Type B pancreatic cell (in vitro differentiated cells): ENCODE measurements at regions not wholly inside any gene's neighbourhood (a gene's known extent, or its start where the extent isn't known, plus 50 kb on each side); places are given as distances from the start of the nearest gene placed in this dataset.

Source experiments
- DNase-seq: peaks from one replicate; pipeline ENCODE4 v3.0.0; 2021; ENCODE audit warnings: mixed read lengths; ENCODE audit not compliant: unreplicated experiment; ENCODE audit errors: extremely low spot score
- H3K27ac Mint-ChIP-seq: 2 replicates; pipeline ENCODE4 v1.8.0; 2021; ENCODE audit warnings: mild to moderate bottlenecking, mixed read lengths
- H3K27me3 Mint-ChIP-seq: 2 replicates; pipeline ENCODE4 v1.8.0; 2021; ENCODE audit warnings: mixed read lengths
- H3K36me3 Mint-ChIP-seq: 2 replicates; pipeline ENCODE4 v1.8.0; 2021; ENCODE audit warnings: mixed read lengths
- H3K4me1 Mint-ChIP-seq: one replicate; pipeline ENCODE4 v1.8.0; 2021; ENCODE audit warnings: mixed read lengths; ENCODE audit not compliant: unreplicated experiment
- H3K4me3 Mint-ChIP-seq: 2 replicates; pipeline ENCODE4 v1.8.0; 2021; ENCODE audit warnings: mild to moderate bottlenecking, mixed read lengths
- H3K9me3 Mint-ChIP-seq: 2 replicates; pipeline ENCODE4 v1.8.0; 2021; ENCODE audit warnings: mixed read lengths
- TF ChIP-seq, protein P1 (sequence below): fragments of 200-600 bp; sonication (generic); conservative IDR thresholded peaks from 2 replicates; pipeline ENCODE4 v1.5.0; 2021; ENCODE audit warnings: antibody characterized with exemption, mild to moderate bottlenecking

DNA sequence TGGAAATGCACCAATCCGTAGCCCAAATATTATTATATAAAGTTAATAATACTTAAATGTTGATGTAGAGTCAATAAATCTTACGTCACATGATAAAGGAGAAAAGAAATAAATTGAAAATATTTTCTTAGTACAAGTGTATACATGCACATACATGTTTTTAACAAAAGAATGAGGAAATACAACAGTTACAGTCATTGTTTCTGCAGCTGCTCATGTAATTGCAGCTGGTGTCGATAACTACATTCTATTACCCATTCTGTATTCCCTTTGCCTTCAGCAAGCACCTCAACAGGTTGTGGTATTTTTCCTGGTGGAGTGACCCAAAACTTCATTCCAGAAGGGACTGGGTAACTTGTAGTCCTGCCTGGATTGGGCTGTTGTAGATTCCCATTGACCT is 377.8 kb upstream of the FSIP2 start:
- H3K27ac Mint-ChIP-seq = no peak overlapping the region
- H3K4me1 Mint-ChIP-seq = no peaks in the 10 kb centered on the region
- H3K27me3 Mint-ChIP-seq = no peaks in the 10 kb centered on the region
- no peaks in the 10 kb centered on the region for H3K9me3 Mint-ChIP-seq
- TF ChIP-seq, protein P1, sequence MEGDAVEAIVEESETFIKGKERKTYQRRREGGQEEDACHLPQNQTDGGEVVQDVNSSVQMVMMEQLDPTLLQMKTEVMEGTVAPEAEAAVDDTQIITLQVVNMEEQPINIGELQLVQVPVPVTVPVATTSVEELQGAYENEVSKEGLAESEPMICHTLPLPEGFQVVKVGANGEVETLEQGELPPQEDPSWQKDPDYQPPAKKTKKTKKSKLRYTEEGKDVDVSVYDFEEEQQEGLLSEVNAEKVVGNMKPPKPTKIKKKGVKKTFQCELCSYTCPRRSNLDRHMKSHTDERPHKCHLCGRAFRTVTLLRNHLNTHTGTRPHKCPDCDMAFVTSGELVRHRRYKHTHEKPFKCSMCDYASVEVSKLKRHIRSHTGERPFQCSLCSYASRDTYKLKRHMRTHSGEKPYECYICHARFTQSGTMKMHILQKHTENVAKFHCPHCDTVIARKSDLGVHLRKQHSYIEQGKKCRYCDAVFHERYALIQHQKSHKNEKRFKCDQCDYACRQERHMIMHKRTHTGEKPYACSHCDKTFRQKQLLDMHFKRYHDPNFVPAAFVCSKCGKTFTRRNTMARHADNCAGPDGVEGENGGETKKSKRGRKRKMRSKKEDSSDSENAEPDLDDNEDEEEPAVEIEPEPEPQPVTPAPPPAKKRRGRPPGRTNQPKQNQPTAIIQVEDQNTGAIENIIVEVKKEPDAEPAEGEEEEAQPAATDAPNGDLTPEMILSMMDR = no peak
- no peaks in the 10 kb centered on the region for H3K36me3 Mint-ChIP-seq
- DNase-seq = no peak
- H3K4me3 Mint-ChIP-seq = no peak overlapping the region

DNA sequence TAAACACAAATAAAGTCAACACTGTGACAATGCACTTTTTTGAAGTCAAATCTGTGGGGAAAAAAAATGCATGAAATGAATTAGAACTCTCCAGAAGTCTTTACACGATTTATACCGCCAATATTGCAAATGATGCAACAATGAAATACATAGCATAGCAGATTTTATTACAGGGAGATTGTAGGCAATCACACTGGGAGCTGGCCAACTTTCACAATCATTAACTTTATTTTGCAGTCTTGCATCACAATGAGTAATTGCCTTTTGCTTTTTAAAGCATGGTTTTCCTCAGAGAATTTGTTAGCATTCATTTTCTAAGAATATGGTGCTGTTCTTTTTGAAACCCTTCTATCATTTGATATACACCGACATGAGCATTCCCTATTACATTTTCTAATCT is 366.4 kb upstream of the FSIP2 start:
- DNase-seq = no peak
- Mint-ChIP-seq H3K27me3 (no peaks in the 10 kb centered on the region), H3K36me3 (no peaks in the 10 kb centered on the region), H3K27ac (no peak overlapping the region), H3K9me3 (no peaks in the 10 kb centered on the region), H3K4me3 (no peak overlapping the region), H3K4me1 (no peaks in the 10 kb centered on the region)
- TF ChIP-seq, protein P1 = no peak

DNA sequence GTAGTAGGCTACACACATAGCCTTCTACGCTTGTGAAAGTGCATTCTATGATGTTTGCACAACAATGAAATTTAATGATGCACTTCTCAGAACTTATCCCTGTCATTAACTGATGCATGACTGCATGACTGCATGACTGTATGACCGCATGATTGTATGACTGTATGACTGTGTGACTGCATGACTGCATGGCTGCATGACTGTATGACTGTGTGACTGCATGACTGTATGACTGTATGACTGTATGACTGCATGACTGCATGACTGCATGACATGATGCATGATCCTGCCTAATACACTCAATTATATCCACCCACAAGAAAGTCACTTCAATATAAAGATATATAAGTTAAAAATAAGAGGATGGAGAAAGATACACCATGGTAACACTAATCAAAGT is 365.4 kb upstream of the FSIP2 start:
- no peak for DNase-seq
- H3K4me3 Mint-ChIP-seq = no peak overlapping the region
- no peak overlapping the region for H3K27ac Mint-ChIP-seq
- TF ChIP-seq, protein P1 = no peak
- no peaks in the 10 kb centered on the region for H3K4me1 Mint-ChIP-seq
- no peaks in the 10 kb centered on the region for H3K36me3 Mint-ChIP-seq
- no peaks in the 10 kb centered on the region for H3K9me3 Mint-ChIP-seq
- no peaks in the 10 kb centered on the region for H3K27me3 Mint-ChIP-seq

DNA sequence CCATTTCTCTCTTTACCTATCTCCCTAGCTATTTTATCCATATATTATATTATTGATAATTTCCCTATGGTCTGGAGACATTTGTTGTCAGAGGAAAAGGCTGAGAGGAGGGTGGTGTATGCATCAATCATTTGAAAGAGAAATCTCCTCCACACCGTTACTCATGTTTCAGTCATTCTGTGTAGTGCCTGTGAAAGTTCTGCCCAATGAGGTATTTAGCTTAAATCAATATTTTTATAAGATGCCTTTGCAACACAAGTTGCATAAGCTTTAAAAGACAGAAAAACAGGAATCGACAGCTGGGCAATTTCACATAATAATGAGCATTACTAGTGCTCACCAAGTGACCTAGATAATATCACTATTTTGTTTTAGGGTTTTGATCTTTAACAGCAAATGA is 363.7 kb upstream of the FSIP2 start:
- no peak for DNase-seq
- H3K4me3 Mint-ChIP-seq = no peak overlapping the region
- TF ChIP-seq, protein P1 = no peak
- H3K9me3 Mint-ChIP-seq = no peaks in the 10 kb centered on the region
- no peaks in the 10 kb centered on the region for H3K36me3 Mint-ChIP-seq
- H3K4me1 Mint-ChIP-seq = peaks cover under 1% of the 10 kb centered on the region
- H3K27ac Mint-ChIP-seq = no peak overlapping the region
- no peaks in the 10 kb centered on the region for H3K27me3 Mint-ChIP-seq

DNA sequence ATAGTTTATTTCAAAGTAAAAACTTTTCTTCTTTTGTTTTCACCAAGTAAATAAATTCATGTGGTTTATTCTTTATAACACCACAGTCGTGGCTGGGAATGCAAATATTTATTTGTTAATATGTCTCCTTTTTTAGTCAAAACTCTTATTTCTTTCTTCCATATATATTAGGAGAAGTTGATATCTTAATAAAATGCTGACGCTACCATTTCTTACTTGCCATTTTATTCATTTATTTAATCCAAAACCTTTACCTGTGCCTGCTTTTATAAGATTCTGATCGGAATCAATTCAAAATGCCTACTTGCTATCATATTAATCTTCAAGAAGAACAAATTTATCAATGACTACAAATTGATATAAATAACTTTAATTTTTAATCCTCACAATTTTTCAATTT is 362.9 kb upstream of the FSIP2 start:
- Mint-ChIP-seq H3K9me3 (no peaks in the 10 kb centered on the region), H3K36me3 (no peaks in the 10 kb centered on the region), H3K4me1 (peaks cover 5% of the 10 kb centered on the region), H3K27me3 (no peaks in the 10 kb centered on the region), H3K27ac (no peak overlapping the region), H3K4me3 (no peak overlapping the region)
- DNase-seq = no peak
- TF ChIP-seq, protein P1 = no peak

DNA sequence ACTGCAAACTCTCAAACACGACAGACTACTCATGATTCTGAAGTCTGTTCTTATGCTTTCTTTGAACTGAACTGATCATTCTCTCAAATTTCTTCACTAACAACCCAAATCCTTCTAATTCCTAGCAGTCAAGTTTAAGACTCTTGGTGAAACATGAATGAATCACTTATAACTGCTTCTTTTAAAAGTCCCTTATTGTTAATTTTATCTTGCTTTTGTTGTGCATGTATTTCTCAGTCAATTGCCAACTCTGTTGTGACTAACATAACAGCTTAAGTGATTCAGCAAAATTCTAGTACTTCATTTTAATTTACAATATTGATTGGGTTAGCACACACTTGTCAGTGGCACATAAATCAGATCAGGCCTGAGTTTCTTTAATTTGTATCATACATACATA is 357.0 kb upstream of the FSIP2 start:
- peaks cover 13% of the 10 kb centered on the region for H3K4me1 Mint-ChIP-seq
- TF ChIP-seq, protein P1 = no peak
- no peak overlapping the region for H3K27ac Mint-ChIP-seq
- no peak overlapping the region for H3K4me3 Mint-ChIP-seq
- H3K27me3 Mint-ChIP-seq = no peaks in the 10 kb centered on the region
- DNase-seq = no peak
- H3K9me3 Mint-ChIP-seq = no peaks in the 10 kb centered on the region
- no peaks in the 10 kb centered on the region for H3K36me3 Mint-ChIP-seq
